IPS-NIHi7 (cell line): ENCODE measurements at regions not wholly inside any gene's neighbourhood (a gene's known extent, or its start where the extent isn't known, plus 50 kb on each side); places are given as distances from the start of the nearest gene placed in this dataset.
"Not testable (repeated sequence)": the region's sequence is repeated elsewhere in the genome, so short reads cannot be mapped to it uniquely, and the experiment has no call there.

ENCODE experiments used
- DNase-seq: peaks from one replicate; pipeline ENCODE4 v3.0.0; 2012; ENCODE audit warnings: mixed read lengths; ENCODE audit errors: extremely low spot score

GRCh38 chr13:50527188-50527587, 316.3 kb downstream of the DLEU7 start:
- DNase-seq: no peak

GRCh38 chr13:50527612-50528509, 315.6 kb downstream of the DLEU7 start:
- DNase-seq: no peak

GRCh38 chr13:50529154-50529882, 314.2 kb downstream of the DLEU7 start:
- DNase-seq: no peak

- DNase-seq: no peak
These were observed 311.3 kb downstream of the DLEU7 start for GRCh38 chr13:50531917-50532899.

GRCh38 chr13:50535050-50535449, 308.4 kb downstream of the DLEU7 start:
- no peak for DNase-seq

- DNase-seq: no peak
These were observed 306.5 kb downstream of the DLEU7 start for GRCh38 chr13:50537029-50537428.

- DNase-seq: no peak
These were observed 303.5 kb downstream of the DLEU7 start for GRCh38 chr13:50539791-50540530.

GRCh38 chr13:50543141-50543540, 300.4 kb downstream of the DLEU7 start:
- no peak for DNase-seq

GRCh38 chr13:50543782-50544181, 299.7 kb downstream of the DLEU7 start:
- no peak for DNase-seq

- DNase-seq: no peak
These were observed 299.3 kb downstream of the DLEU7 start for GRCh38 chr13:50544211-50544610.

- not testable (repeated sequence) for DNase-seq
These were observed 296.3 kb downstream of the DLEU7 start for GRCh38 chr13:50547175-50547574.

- no peak for DNase-seq
These were observed 294.9 kb downstream of the DLEU7 start for GRCh38 chr13:50548586-50548985.

GRCh38 chr13:50549221-50549942, 294.1 kb downstream of the DLEU7 start:
- DNase-seq: no peak

GRCh38 chr13:50550151-50550550, 293.3 kb downstream of the DLEU7 start:
- DNase-seq: no peak

- DNase-seq: no peak
These were observed 291.0 kb downstream of the DLEU7 start for GRCh38 chr13:50552424-50552966.

GRCh38 chr13:50561739-50562138, 281.8 kb downstream of the DLEU7 start:
- no peak for DNase-seq

GRCh38 chr13:50566646-50567045, 276.8 kb downstream of the DLEU7 start:
- DNase-seq: no peak

- DNase-seq: no peak
These were observed 271.4 kb downstream of the DLEU7 start for GRCh38 chr13:50572129-50572528.

- no peak for DNase-seq
These were observed 270.4 kb downstream of the DLEU7 start for GRCh38 chr13:50573066-50573465.

- DNase-seq: no peak
These were observed 268.8 kb downstream of the DLEU7 start for GRCh38 chr13:50574731-50575130.
